OCI-LY1 (cell line): ENCODE measurements at regions not wholly inside any gene's neighbourhood (a gene's known extent, or its start where the extent isn't known, plus 50 kb on each side); places are given as distances from the start of the nearest gene placed in this dataset.

ENCODE experiments used
- H2AFZ ChIP-seq: fragments of 200-600 bp; sonication (generic), shearing (Covaris generic); 2 replicates; pipeline ENCODE4 v1.6.0; 2014; ENCODE audit warnings: antibody characterized with exemption, mild to moderate bottlenecking, low read length
- H3F3A ChIP-seq: fragments of 200-600 bp; sonication (generic), shearing (Covaris generic); 2 replicates; pipeline ENCODE4 v1.6.0; 2014; ENCODE audit warnings: mild to moderate bottlenecking, antibody characterized with exemption, low read length, moderate library complexity; ENCODE audit not compliant: insufficient read depth
- H3K27ac ChIP-seq: fragments of 200-600 bp; sonication (generic); 2 replicates; pipeline ENCODE4 v1.5.1; 2014; ENCODE audit warnings: low read length, mixed run types, mild to moderate bottlenecking, low read depth; ENCODE audit not compliant: poor library complexity, severe bottlenecking
- H3K27me3 ChIP-seq: fragments of 200-600 bp; sonication (generic); 2 replicates; pipeline ENCODE4 v1.6.0; 2014; ENCODE audit warnings: antibody characterized with exemption, mild to moderate bottlenecking, low read length, moderate library complexity; ENCODE audit not compliant: insufficient read depth
- H3K36me3 ChIP-seq: fragments of 200-600 bp; sonication (generic); 2 replicates; pipeline ENCODE4 v1.6.1; 2014; ENCODE audit warnings: mild to moderate bottlenecking, antibody characterized with exemption, low read length, moderate library complexity, mixed read lengths; ENCODE audit not compliant: insufficient read depth
- H3K4me1 ChIP-seq: fragments of 200-600 bp; sonication (generic); 2 replicates; pipeline ENCODE4 v1.5.1; 2014; ENCODE audit warnings: mild to moderate bottlenecking, low read length, moderate library complexity; ENCODE audit not compliant: insufficient read depth, severe bottlenecking
- H3K4me2 ChIP-seq: fragments of 200-600 bp; sonication (generic), shearing (Covaris generic); 2 replicates; pipeline ENCODE4 v1.6.1; 2014; ENCODE audit warnings: low read length
- H3K4me3 ChIP-seq: fragments of 200-600 bp; sonication (generic); 2 replicates; pipeline ENCODE4 v1.5.1; 2014; ENCODE audit warnings: low read length, low read depth, mild to moderate bottlenecking, mixed read lengths; ENCODE audit not compliant: poor library complexity, severe bottlenecking
- H3K79me2 ChIP-seq: fragments of 200-600 bp; shearing (Covaris generic); 2 replicates; pipeline ENCODE4 v1.6.1; 2016; ENCODE audit warnings: mixed run types, low read length, mixed read lengths; ENCODE audit not compliant: insufficient read depth
- H3K9ac ChIP-seq: fragments of 200-600 bp; sonication (generic), shearing (Covaris generic); 2 replicates; pipeline ENCODE4 v1.6.1; 2014; ENCODE audit warnings: mild to moderate bottlenecking, low read length, mixed read lengths
- H3K9me2 ChIP-seq: fragments of 200-600 bp; sonication (generic), shearing (Covaris generic); 2 replicates; pipeline ENCODE4 v1.6.1; 2014; ENCODE audit warnings: low read depth, mild to moderate bottlenecking, low read length, mixed read lengths
- H3K9me3 ChIP-seq: fragments of 200-600 bp; shearing (Covaris generic); 2 replicates; pipeline ENCODE4 v1.6.1; 2014; ENCODE audit warnings: low read length, mixed read lengths
- H4K20me1 ChIP-seq: fragments of 200-600 bp; sonication (generic), shearing (Covaris generic); 2 replicates; pipeline ENCODE4 v1.6.0; 2016; ENCODE audit warnings: mild to moderate bottlenecking, low read length; ENCODE audit not compliant: insufficient read depth
- CTCF ChIP-seq: fragments of 200-600 bp; sonication (generic), shearing (Covaris generic); IDR thresholded peaks from 2 replicates; pipeline ENCODE4 v1.5.1; 2017; ENCODE audit warnings: mild to moderate bottlenecking, antibody characterized with exemption, low read length, moderate library complexity, mixed read lengths
- EZH2 ChIP-seq: fragments of 200-600 bp; sonication (generic), shearing (Covaris generic); IDR thresholded peaks from 2 replicates; pipeline ENCODE4 v1.8.0; 2017; ENCODE audit warnings: borderline replicate concordance, mixed run types, mild to moderate bottlenecking, antibody characterized with exemption, low read length, moderate library complexity, mixed read lengths

- H3K27ac ChIP-seq, result no peak overlapping the region
- no peaks in the 10 kb centered on the region for H3K36me3 ChIP-seq
- no peak overlapping the region for H3K9ac ChIP-seq
- H4K20me1 ChIP-seq, result no peaks in the 10 kb centered on the region
- no peak overlapping the region for H3K4me3 ChIP-seq
- no peak overlapping the region for H2AFZ ChIP-seq
- TF ChIP-seq CTCF (no peak), EZH2 (no peak)
- H3K4me2 ChIP-seq, result no peak overlapping the region
- H3K79me2 ChIP-seq, result no peaks in the 10 kb centered on the region
- no peaks in the 10 kb centered on the region for H3F3A ChIP-seq
- no peaks in the 10 kb centered on the region for H3K9me3 ChIP-seq
- H3K9me2 ChIP-seq, result no peaks in the 10 kb centered on the region
- no peaks in the 10 kb centered on the region for H3K27me3 ChIP-seq
- H3K4me1 ChIP-seq, result no peaks in the 10 kb centered on the region
These were observed 72.4 kb upstream of the FAT3 start for GRCh38 chr11:92152245-92152644.

- H3K4me2 ChIP-seq, result no peak overlapping the region
- no peaks in the 10 kb centered on the region for H3F3A ChIP-seq
- TF ChIP-seq EZH2 (no peak), CTCF (no peak)
- no peaks in the 10 kb centered on the region for H3K79me2 ChIP-seq
- H3K36me3 ChIP-seq, result no peaks in the 10 kb centered on the region
- no peak overlapping the region for H3K9ac ChIP-seq
- no peaks in the 10 kb centered on the region for H3K4me1 ChIP-seq
- H2AFZ ChIP-seq, result no peak overlapping the region
- H3K27ac ChIP-seq, result no peak overlapping the region
- no peak overlapping the region for H3K4me3 ChIP-seq
- no peaks in the 10 kb centered on the region for H3K27me3 ChIP-seq
- no peaks in the 10 kb centered on the region for H3K9me3 ChIP-seq
- H4K20me1 ChIP-seq, result no peaks in the 10 kb centered on the region
- H3K9me2 ChIP-seq, result no peaks in the 10 kb centered on the region
These were observed 74.6 kb upstream of the FAT3 start for GRCh38 chr11:92149996-92150395.

- Histone ChIP-seq H3K27me3 (no peaks in the 10 kb centered on the region), H3K36me3 (no peaks in the 10 kb centered on the region), H3K9ac (no peak overlapping the region), H4K20me1 (no peaks in the 10 kb centered on the region), H3K4me2 (no peak overlapping the region), H3F3A (no peaks in the 10 kb centered on the region), H3K9me3 (no peaks in the 10 kb centered on the region), H3K79me2 (no peaks in the 10 kb centered on the region), H3K27ac (no peak overlapping the region), H3K9me2 (no peaks in the 10 kb centered on the region), H2AFZ (no peak overlapping the region), H3K4me1 (no peaks in the 10 kb centered on the region), H3K4me3 (no peak overlapping the region)
- TF ChIP-seq CTCF (no peak), EZH2 (no peak)
These were observed 82.9 kb upstream of the FAT3 start for GRCh38 chr11:92141725-92142124.
